GM19455 (cell line): ENCODE measurements at regions not wholly inside any gene's neighbourhood (a gene's known extent, or its start where the extent isn't known, plus 50 kb on each side); places are given as distances from the start of the nearest gene placed in this dataset.
A peak's percentile ranks its signal among the peaks of the same experiment; 100 is the strongest.
"Not testable (repeated sequence)": the region's sequence is repeated elsewhere in the genome, so short reads cannot be mapped to it uniquely, and the experiment has no call there.

ENCODE experiments used
- ATAC-seq: cut with Tn5 transposase; IDR thresholded peaks from one replicate; pipeline ENCODE4 v1.9.1; 2021; ENCODE audit not compliant: unreplicated experiment

- no peak for ATAC-seq
Measured at GRCh38 chr1:119251751-119252150, 111.3 kb upstream of the WARS2 start.

- no peak for ATAC-seq
Measured at GRCh38 chr1:119253366-119253765, 112.9 kb upstream of the WARS2 start.

GRCh38 chr1:119254067-119254720 lies 113.7 kb upstream of the WARS2 start:
- ATAC-seq = no peak

- ATAC-seq = not testable (repeated sequence)
Measured at GRCh38 chr1:119256089-119256488, 112.5 kb upstream of the HAO2 start.

- no peak for ATAC-seq
Measured at GRCh38 chr1:119260506-119260905, 108.1 kb upstream of the HAO2 start.

- ATAC-seq = peak; percentile 84
Measured at GRCh38 chr1:119266386-119266785, 102.2 kb upstream of the HAO2 start.

- ATAC-seq = no peak
Measured at GRCh38 chr1:119266858-119267257, 101.7 kb upstream of the HAO2 start.

GRCh38 chr1:119267288-119267687 lies 101.3 kb upstream of the HAO2 start:
- ATAC-seq = not testable (repeated sequence)

GRCh38 chr1:119268879-119269278 lies 99.7 kb upstream of the HAO2 start:
- no peak for ATAC-seq

GRCh38 chr1:119275145-119276134 lies 93.1 kb upstream of the HAO2 start:
- no peak for ATAC-seq

- ATAC-seq = no peak
Measured at GRCh38 chr1:119276558-119276957, 92.0 kb upstream of the HAO2 start.

GRCh38 chr1:119279456-119280381 lies 88.9 kb upstream of the HAO2 start:
- no peak for ATAC-seq

- no peak for ATAC-seq
Measured at GRCh38 chr1:119285482-119285881, 83.1 kb upstream of the HAO2 start.

GRCh38 chr1:119286587-119287181 lies 81.9 kb upstream of the HAO2 start:
- ATAC-seq = no peak

- ATAC-seq = no peak
Measured at GRCh38 chr1:119288751-119289150, 79.8 kb upstream of the HAO2 start.

- ATAC-seq = no peak
Measured at GRCh38 chr1:119290297-119290696, 78.3 kb upstream of the HAO2 start.

- no peak for ATAC-seq
Measured at GRCh38 chr1:119291611-119292206, 76.9 kb upstream of the HAO2 start.

GRCh38 chr1:119293797-119294196 lies 74.8 kb upstream of the HAO2 start:
- ATAC-seq = no peak

- ATAC-seq = no peak
Measured at GRCh38 chr1:119294199-119294598, 74.4 kb upstream of the HAO2 start.

- no peak for ATAC-seq
Measured at GRCh38 chr1:119294722-119295121, 73.9 kb upstream of the HAO2 start.
